ENCODE measurements at regions not wholly inside any gene's neighbourhood (a gene's known extent, or its start where the extent isn't known, plus 50 kb on each side); places are given as distances from the start of the nearest gene placed in this dataset.

GRCh38 chr2:140061240-140061639 is 1281.0 kb upstream of the NXPH2 start:
- DNase-seq = no peak

- no peak for DNase-seq
Measured at GRCh38 chr2:140057928-140058327, 1277.7 kb upstream of the NXPH2 start.

GRCh38 chr2:140041811-140042210 is 1261.6 kb upstream of the NXPH2 start:
- no peak for DNase-seq

- no peak for DNase-seq
Measured at GRCh38 chr2:140041239-140041638, 1261.0 kb upstream of the NXPH2 start.

DNA sequence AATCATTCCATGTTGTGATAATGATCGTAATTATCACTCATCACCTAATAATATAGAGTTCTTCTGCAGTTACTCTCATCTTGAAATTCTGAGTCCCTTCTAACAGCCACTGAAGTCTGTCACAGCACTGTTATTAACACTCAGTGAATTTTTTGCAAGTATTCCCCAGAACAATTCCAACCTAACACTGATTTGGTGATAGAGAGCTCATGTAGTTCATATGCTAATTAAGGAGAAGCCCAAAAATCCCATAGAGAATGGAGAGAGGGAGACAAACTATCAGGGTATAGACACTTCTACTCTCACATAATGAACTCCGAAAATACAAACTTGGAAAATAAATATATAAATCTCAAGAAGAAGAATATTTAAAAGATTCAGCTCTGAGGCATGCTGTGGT is 1253.4 kb upstream of the NXPH2 start:
- DNase-seq = no peak

DNA sequence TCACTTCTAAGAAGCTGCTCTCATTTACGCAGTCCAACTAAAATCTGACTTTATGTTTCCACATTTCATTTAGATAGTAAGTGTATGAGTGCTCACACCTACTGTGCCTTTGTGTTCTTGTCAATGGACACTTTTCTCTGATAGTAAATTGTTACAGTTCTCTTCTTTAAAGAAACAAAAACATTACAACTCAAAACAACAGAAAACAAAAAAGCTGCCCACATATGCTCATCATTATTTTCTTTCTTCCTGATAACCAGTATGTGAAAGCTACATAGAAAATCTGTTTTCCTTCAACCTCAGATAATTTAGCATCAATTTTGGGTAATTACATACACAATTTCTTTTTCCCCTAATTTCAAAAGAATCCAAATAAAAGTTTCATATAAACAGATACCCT is 1247.8 kb upstream of the NXPH2 start:
- no peak for DNase-seq

- no peak for DNase-seq
Measured at GRCh38 chr2:140027320-140027719, 1247.1 kb upstream of the NXPH2 start.

DNA sequence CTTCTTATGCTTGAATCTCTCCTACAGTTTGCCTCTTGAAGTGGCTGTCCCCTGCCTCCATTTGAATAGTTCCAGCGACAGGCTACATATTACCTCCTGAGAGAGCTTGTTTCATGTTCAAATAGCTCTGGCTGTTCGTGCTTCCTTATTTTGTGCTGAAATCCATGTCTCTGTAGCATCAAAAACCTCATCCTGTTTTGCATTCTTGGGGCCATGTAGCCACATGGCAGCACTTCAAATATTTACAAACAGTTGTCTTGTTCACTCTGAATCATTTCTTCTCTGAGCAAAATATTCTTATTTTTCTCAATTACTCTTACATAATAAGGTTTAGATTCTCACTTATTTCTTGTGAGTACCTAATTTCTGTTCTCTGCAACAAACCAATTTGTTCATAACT is 1243.1 kb upstream of the NXPH2 start:
- DNase-seq = no peak

- DNase-seq = no peak
Measured at GRCh38 chr2:140018541-140018940, 1238.4 kb upstream of the NXPH2 start.

- no peak for DNase-seq
Measured at GRCh38 chr2:140014204-140014546, 1234.0 kb upstream of the NXPH2 start.

GRCh38 chr2:140013545-140014203 is 1233.5 kb upstream of the NXPH2 start:
- no peak for DNase-seq

DNA sequence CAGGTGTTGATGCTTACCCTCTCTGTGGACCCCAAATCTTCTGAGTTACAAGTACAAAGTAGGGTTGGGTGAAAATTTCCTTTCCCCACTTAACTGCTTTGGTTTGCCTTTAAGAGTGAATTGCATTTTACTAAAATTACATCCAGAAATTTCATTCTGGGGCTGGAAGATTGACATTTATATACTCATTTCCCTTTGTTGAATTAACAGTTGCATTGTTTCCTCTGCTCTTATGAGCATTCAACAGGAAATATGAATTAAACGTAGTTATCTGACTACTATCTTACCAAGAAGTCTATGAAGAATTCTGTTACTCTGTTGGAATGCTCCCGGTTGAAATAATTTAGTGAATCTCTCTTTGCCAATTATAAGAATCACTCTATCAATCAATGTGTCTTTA is 1231.1 kb upstream of the NXPH2 start:
- DNase-seq = no peak

- no peak for DNase-seq
Measured at GRCh38 chr2:140002110-140002509, 1221.9 kb upstream of the NXPH2 start.

DNA sequence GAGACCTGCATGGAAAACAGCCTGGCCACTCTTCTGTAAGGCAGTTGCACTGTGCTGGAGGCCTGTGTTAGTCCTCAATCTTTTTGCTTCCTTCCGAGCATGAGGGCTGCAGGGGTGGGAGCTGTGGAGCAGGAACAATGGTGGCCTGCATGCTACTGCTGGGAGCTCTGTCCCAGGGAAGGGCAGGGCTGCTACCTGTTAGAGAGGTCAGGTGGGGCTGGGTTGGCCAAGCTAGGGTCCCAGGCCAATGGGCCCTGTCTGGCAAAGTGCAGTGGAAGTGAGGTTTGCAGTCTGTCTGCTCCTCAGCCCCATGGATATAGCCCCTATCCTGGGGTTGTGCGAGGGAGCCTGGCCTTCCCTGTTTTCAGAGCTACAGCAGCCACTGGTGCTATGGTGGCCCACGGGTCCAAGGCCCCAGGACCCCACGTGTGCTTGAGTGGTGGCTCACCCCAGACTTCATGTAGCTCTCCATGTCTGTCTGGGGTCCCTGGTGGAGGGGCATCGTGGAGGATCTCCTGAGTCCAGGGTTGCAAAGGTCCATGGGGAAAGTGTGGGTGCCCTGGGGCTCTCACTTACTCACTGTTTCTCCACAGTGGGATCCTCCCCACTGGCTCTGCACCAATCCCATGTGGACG is 1212.6 kb upstream of the NXPH2 start:
- DNase-seq = no peak

- DNase-seq = no peak
Measured at GRCh38 chr2:139992078-139992477, 1211.9 kb upstream of the NXPH2 start.

GRCh38 chr2:139990646-139991335 is 1210.6 kb upstream of the NXPH2 start:
- no peak for DNase-seq

DNA sequence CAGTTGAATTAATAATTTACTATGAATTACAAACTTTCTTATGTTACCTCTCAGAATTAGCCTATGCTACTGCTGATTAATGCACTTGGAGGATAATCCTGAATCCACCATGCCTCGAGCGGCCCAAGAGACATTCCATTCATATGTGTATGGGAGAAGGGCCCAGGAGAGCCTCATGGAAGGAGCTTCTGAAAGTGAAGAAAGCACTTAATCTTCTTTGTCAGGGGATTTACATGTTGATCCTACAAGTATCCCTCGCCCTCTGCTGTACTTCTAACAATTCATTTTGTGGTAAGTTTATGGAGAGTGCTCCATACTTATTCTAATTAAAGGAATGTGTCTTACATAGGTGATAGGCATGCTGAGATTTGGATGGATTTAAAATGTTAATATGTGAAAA is 1189.1 kb upstream of the NXPH2 start:
- no peak for DNase-seq

DNA sequence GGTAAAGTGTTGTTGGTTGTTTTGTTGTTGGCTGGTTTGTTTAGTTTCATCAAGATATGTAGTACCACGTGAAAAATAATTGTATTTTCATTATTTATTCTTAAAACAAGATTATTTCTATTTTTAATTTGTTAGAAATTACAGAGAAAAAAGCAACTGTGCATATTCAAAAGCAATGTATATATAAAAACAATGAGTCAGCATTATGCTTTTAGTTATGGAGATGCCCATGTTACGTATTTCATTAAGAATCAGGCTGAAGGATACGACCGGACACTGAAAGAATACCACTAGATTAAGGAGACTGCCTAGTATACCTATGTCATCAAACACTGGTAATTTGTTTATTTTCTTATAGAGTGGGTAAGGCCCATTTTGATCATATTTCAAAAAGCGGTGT is 1188.4 kb upstream of the NXPH2 start:
- DNase-seq = no peak

- DNase-seq = no peak
Measured at GRCh38 chr2:139967665-139968064, 1187.5 kb upstream of the NXPH2 start.

DNA sequence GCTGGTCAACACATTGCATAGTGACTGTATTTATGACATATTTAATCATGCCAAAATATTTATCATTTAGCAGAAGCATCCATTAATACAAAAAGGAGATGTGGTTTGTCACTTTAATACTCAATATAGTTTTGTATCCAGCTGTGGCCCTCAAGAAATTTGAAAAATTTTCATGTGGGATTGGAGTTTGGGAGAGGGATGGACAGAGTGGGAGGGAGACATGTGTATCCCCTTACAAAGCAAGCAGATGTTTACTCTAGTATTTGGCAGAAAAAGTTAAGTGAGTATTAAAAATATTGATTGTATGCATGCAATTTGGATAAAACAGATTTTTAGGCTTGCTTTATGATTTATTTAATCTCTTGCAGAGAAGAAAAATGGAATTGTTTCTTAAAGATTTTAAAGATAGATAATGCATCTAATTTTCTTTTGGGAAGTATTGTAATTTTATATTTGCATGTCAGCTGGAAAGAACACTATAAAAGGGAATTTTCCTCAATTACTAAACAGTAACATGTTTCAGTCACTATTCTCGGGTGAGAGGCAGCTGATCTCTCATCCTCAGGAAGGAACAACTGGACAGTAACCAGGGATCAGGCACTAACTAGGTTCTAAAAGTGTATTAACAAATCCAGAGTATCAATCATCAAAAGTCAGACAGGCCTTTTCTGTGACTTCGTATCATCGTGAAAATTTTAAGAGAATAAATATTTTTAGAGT is 1184.7 kb upstream of the NXPH2 start:
- DNase-seq = peak; percentile 16

DNA sequence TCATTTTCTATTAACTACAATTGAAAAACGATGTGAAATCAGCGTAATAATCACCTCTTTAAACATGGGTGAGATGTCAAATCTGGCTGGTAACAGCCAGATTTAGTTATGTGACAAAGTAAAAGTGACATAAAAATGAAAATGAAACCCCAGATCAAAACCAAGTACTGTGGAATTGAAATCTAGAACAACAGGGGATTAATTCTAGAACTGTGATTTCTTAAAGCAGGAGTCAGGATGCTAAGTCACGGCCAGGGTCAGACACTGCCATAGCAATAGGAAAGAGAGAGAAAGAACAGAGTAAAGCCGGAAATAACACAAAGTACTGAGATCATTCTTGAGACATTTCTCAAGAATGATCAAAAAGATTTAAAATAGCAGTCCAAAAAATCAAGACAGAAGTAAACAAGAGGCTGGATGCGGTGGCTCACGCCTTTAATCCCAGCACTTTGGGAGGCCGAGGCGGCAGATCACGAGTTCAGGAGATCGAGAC is 1183.7 kb upstream of the NXPH2 start:
- DNase-seq = no peak

DNA sequence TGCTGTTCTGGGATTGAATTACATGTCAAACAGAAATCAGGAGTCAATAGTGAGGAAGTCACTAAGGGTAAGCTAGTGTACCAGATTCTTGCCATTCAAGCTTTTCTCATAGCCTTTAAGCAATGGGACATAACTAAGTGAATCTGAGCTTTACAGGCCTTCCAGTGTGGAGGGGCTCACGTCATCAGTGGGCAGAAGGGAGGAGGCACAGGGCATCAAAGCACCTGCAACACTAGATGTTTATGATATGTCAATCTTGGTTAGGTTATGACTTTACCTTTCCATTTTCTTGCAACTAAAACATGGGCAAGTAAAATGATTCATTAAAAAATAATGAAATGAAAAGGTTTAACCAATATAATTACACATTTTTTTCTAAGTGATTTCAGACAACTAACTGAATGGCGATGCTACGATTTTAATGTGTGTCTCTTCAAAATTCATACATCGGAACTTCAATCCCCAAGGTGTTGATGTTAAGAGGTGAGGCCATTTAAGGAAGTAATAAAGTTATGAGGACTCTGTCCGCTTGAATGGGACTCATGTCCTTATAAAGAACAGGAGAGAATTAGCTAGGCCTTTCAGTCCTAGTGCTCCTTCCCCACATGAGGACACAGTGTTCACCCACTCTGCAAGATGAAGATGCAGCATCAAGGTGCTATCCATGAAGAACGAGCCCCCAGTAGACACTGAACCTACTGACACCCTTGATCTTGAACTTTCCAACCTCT is 1169.2 kb upstream of the NXPH2 start:
- DNase-seq = no peak

DNA sequence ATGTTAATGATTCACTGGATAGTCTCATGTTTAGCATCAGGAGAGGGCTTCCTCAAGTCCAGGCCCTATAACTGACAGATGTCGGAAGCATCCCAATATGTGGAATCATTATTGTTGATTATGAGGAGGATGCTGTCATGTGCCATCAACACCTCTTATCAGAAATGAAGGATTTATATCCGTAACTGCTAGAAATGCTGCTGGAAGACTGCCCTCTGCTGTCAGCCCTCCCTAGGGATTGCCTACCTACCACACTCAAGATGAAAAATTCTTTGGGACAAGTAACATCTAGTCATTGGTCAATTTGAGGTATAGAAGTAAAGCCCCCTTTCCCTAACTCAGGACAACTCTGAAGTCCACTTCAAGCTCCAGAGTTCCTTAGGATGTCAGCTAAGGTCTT is 1166.5 kb upstream of the NXPH2 start:
- DNase-seq = no peak

Data from hindlimb muscle (tissue), 1 donor.